GM23338 (cell line): ENCODE measurements at regions not wholly inside any gene's neighbourhood (a gene's known extent, or its start where the extent isn't known, plus 50 kb on each side); places are given as distances from the start of the nearest gene placed in this dataset.

ENCODE experiments used
- ATAC-seq: fragments of 200-7000 bp; cut with Tn5 transposase; 3 replicates; pipeline ENCODE4 v1.9.1; 2020
- DNase-seq: peaks from one replicate; pipeline ENCODE4 v3.0.0-alpha.2; 2015; ENCODE audit warnings: low spot score
- H2AFZ ChIP-seq: fragments of 200-600 bp; sonication (generic); 2 replicates; pipeline ENCODE4 v1.8.0; 2016; ENCODE audit warnings: antibody characterized with exemption, mild to moderate bottlenecking, moderate library complexity
- H3F3A ChIP-seq: fragments of 200-600 bp; sonication (generic); replicated peaks from 2 replicates; pipeline ENCODE4 v1.8.0; 2017; ENCODE audit warnings: antibody characterized with exemption, mixed run types, low read depth
- H3K27ac ChIP-seq: fragments of 200-600 bp; sonication (generic); 2 replicates; pipeline ENCODE4 v1.6.1; 2016; ENCODE audit warnings: low read depth
- H3K27me3 ChIP-seq: fragments of 200-600 bp; sonication (generic); 2 replicates; pipeline ENCODE4 v1.8.0; 2016; ENCODE audit warnings: mild to moderate bottlenecking, mixed run types, moderate library complexity; ENCODE audit not compliant: insufficient read depth
- H3K36me3 ChIP-seq: fragments of 200-600 bp; sonication (generic); 2 replicates; pipeline ENCODE4 v1.8.0; 2016; ENCODE audit warnings: mild to moderate bottlenecking; ENCODE audit not compliant: insufficient read depth
- H3K4me1 ChIP-seq: fragments of 200-600 bp; sonication (generic); 2 replicates; pipeline ENCODE4 v1.8.0; 2016; ENCODE audit warnings: mild to moderate bottlenecking, moderate library complexity; ENCODE audit not compliant: insufficient read depth
- H3K4me2 ChIP-seq: fragments of 200-600 bp; sonication (generic); 2 replicates; pipeline ENCODE4 v1.7.1; 2017; ENCODE audit warnings: mixed run types
- H3K4me3 ChIP-seq: fragments of 200-600 bp; sonication (generic); 2 replicates; pipeline ENCODE4 v1.6.1; 2016; ENCODE audit warnings: mixed run types
- H3K79me2 ChIP-seq: fragments of 200-600 bp; sonication (generic); replicated peaks from 2 replicates; pipeline ENCODE4 v1.8.0; 2017; ENCODE audit warnings: mild to moderate bottlenecking; ENCODE audit not compliant: insufficient read depth
- H3K9me2 ChIP-seq: fragments of 200-600 bp; sonication (generic); 2 replicates; pipeline ENCODE4 v1.8.0; 2017; ENCODE audit not compliant: insufficient read depth
- H4K20me1 ChIP-seq: fragments of 200-600 bp; sonication (generic); replicated peaks from 2 replicates; pipeline ENCODE4 v1.8.0; 2017; ENCODE audit warnings: mild to moderate bottlenecking; ENCODE audit not compliant: insufficient read depth
- H3K27ac Mint-ChIP-seq: 2 replicates; pipeline ENCODE4 v1.8.0; 2020; ENCODE audit warnings: inconsistent platforms, mild to moderate bottlenecking, moderate library complexity, mixed read lengths
- H3K27me3 Mint-ChIP-seq: 3 replicates; pipeline ENCODE4 v1.8.0; 2022; ENCODE audit warnings: low read depth, mild to moderate bottlenecking, moderate library complexity, mixed read lengths, inconsistent platforms; ENCODE audit not compliant: insufficient read depth, poor library complexity
- H3K36me3 Mint-ChIP-seq: 3 replicates; pipeline ENCODE4 v1.8.0; 2021; ENCODE audit warnings: low read depth, mild to moderate bottlenecking, inconsistent platforms, moderate library complexity, mixed read lengths
- H3K4me1 Mint-ChIP-seq: 3 replicates; pipeline ENCODE4 v1.8.0; 2020; ENCODE audit warnings: mild to moderate bottlenecking, inconsistent platforms, mixed read lengths
- H3K4me3 Mint-ChIP-seq: 3 replicates; pipeline ENCODE4 v1.8.0; 2021; ENCODE audit warnings: moderate library complexity, mild to moderate bottlenecking, inconsistent platforms, mixed read lengths
- H3K9me3 Mint-ChIP-seq: 3 replicates; pipeline ENCODE4 v1.8.0; 2020; ENCODE audit warnings: moderate library complexity, mild to moderate bottlenecking, inconsistent platforms, mixed read lengths
- EZH2 ChIP-seq: fragments of 200-600 bp; sonication (generic); IDR thresholded peaks from one replicate; pipeline ENCODE4 v1.8.0; 2017; ENCODE audit warnings: antibody characterized with exemption, mild to moderate bottlenecking, low read depth; ENCODE audit not compliant: unreplicated experiment
- JUNB ChIP-seq: IDR thresholded peaks from one replicate; pipeline ENCODE4 v1.6.1; 2016; ENCODE audit warnings: antibody characterized with exemption; ENCODE audit not compliant: unreplicated experiment
- NANOG ChIP-seq: IDR thresholded peaks from 2 replicates; pipeline ENCODE4 v1.6.1; 2016; ENCODE audit warnings: antibody characterized with exemption, borderline replicate concordance
- POLR2AphosphoS5 ChIP-seq: IDR thresholded peaks from 2 replicates; pipeline ENCODE4 v1.6.1; 2016; ENCODE audit warnings: antibody characterized with exemption, low read depth
- STAT1 ChIP-seq: IDR thresholded peaks from one replicate; pipeline ENCODE4 v1.6.1; 2016; ENCODE audit warnings: antibody characterized with exemption; ENCODE audit not compliant: unreplicated experiment
- TF ChIP-seq, protein P1 (sequence below), 2 experiments: fragments of 200-600 bp in 1 of 2; sonication (generic) in 1 of 2; conservative IDR thresholded peaks; 2 replicates each; pipeline versions ENCODE4 v1.5.1 to v1.6.1; 2016 to 2017; ENCODE audit warnings: antibody characterized with exemption in 2 of 2, low read depth in 2 of 2, mild to moderate bottlenecking in 2 of 2, moderate library complexity in 1 of 2
- TF ChIP-seq, protein P2 (sequence below): fragments of 250-450 bp; sonication (Bioruptor Pico); IDR thresholded peaks from 2 replicates; pipeline ENCODE4 v1.5.0; 2020; ENCODE audit warnings: mild to moderate bottlenecking, moderate library complexity
- TF ChIP-seq, protein P3 (sequence below): IDR thresholded peaks from 2 replicates; pipeline ENCODE4 v1.6.1; 2016; ENCODE audit warnings: antibody characterized with exemption

DNA sequence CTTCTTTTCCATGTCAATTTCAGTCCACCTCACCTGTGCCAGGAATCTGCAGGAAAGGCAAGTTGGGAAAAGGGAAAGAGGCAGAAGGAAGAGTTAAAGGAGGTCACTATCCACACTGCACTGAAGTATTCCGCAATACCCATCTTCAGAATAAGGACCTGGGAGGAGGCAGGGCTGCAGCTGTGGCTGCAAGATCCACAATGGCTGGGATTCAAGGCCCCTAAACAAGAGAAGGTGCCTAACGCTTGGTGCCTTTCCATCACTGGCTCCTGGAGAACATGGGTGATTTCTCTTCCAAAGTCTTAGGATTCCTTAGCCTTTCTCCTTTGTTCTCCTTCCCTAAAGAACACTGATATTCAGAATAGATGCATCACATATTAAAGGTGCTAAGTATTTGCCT is 204.0 kb downstream of the GRIN2B start:
- Histone ChIP-seq H3K4me2 (no peak overlapping the region), H3K27me3 (peaks cover 34% of the 10 kb centered on the region; the same call in 1 of the 2 replicates), H3K36me3 (no peaks in the 10 kb centered on the region), H3K4me3 (no peak overlapping the region), H4K20me1 (0 out of 2 replicates have a peak, but pooled peaks cover 4% of the 10 kb centered on the region), H3K9me2 (no peaks in the 10 kb centered on the region; the same call in 1 of the 2 replicates), H2AFZ (no peak overlapping the region), H3F3A (no peaks in the 10 kb centered on the region), H3K4me1 (no peaks in the 10 kb centered on the region; the same call in 1 of the 2 replicates), H3K27ac (no peak overlapping the region), H3K79me2 (no peaks in the 10 kb centered on the region)
- no peaks in the 10 kb centered on the region for H3K9me3 Mint-ChIP-seq
- peaks cover 4% of the 10 kb centered on the region for H3K4me1 Mint-ChIP-seq
- H3K4me3 Mint-ChIP-seq: no peak overlapping the region
- DNase-seq: peak; percentile 57
- peak; percentile 69 for ATAC-seq
- no peak overlapping the region for H3K27ac Mint-ChIP-seq
- TF ChIP-seq EZH2 (no peak), POLR2AphosphoS5 (no peak), STAT1 (no peak), NANOG (no peak), JUNB (no peak)
- TF ChIP-seq, protein P1, sequence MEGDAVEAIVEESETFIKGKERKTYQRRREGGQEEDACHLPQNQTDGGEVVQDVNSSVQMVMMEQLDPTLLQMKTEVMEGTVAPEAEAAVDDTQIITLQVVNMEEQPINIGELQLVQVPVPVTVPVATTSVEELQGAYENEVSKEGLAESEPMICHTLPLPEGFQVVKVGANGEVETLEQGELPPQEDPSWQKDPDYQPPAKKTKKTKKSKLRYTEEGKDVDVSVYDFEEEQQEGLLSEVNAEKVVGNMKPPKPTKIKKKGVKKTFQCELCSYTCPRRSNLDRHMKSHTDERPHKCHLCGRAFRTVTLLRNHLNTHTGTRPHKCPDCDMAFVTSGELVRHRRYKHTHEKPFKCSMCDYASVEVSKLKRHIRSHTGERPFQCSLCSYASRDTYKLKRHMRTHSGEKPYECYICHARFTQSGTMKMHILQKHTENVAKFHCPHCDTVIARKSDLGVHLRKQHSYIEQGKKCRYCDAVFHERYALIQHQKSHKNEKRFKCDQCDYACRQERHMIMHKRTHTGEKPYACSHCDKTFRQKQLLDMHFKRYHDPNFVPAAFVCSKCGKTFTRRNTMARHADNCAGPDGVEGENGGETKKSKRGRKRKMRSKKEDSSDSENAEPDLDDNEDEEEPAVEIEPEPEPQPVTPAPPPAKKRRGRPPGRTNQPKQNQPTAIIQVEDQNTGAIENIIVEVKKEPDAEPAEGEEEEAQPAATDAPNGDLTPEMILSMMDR (conservative IDR thresholded peaks at IDR 0.05; ENCODE audit: low read depth in 2 of 2): no peak
- TF ChIP-seq, protein P2, sequence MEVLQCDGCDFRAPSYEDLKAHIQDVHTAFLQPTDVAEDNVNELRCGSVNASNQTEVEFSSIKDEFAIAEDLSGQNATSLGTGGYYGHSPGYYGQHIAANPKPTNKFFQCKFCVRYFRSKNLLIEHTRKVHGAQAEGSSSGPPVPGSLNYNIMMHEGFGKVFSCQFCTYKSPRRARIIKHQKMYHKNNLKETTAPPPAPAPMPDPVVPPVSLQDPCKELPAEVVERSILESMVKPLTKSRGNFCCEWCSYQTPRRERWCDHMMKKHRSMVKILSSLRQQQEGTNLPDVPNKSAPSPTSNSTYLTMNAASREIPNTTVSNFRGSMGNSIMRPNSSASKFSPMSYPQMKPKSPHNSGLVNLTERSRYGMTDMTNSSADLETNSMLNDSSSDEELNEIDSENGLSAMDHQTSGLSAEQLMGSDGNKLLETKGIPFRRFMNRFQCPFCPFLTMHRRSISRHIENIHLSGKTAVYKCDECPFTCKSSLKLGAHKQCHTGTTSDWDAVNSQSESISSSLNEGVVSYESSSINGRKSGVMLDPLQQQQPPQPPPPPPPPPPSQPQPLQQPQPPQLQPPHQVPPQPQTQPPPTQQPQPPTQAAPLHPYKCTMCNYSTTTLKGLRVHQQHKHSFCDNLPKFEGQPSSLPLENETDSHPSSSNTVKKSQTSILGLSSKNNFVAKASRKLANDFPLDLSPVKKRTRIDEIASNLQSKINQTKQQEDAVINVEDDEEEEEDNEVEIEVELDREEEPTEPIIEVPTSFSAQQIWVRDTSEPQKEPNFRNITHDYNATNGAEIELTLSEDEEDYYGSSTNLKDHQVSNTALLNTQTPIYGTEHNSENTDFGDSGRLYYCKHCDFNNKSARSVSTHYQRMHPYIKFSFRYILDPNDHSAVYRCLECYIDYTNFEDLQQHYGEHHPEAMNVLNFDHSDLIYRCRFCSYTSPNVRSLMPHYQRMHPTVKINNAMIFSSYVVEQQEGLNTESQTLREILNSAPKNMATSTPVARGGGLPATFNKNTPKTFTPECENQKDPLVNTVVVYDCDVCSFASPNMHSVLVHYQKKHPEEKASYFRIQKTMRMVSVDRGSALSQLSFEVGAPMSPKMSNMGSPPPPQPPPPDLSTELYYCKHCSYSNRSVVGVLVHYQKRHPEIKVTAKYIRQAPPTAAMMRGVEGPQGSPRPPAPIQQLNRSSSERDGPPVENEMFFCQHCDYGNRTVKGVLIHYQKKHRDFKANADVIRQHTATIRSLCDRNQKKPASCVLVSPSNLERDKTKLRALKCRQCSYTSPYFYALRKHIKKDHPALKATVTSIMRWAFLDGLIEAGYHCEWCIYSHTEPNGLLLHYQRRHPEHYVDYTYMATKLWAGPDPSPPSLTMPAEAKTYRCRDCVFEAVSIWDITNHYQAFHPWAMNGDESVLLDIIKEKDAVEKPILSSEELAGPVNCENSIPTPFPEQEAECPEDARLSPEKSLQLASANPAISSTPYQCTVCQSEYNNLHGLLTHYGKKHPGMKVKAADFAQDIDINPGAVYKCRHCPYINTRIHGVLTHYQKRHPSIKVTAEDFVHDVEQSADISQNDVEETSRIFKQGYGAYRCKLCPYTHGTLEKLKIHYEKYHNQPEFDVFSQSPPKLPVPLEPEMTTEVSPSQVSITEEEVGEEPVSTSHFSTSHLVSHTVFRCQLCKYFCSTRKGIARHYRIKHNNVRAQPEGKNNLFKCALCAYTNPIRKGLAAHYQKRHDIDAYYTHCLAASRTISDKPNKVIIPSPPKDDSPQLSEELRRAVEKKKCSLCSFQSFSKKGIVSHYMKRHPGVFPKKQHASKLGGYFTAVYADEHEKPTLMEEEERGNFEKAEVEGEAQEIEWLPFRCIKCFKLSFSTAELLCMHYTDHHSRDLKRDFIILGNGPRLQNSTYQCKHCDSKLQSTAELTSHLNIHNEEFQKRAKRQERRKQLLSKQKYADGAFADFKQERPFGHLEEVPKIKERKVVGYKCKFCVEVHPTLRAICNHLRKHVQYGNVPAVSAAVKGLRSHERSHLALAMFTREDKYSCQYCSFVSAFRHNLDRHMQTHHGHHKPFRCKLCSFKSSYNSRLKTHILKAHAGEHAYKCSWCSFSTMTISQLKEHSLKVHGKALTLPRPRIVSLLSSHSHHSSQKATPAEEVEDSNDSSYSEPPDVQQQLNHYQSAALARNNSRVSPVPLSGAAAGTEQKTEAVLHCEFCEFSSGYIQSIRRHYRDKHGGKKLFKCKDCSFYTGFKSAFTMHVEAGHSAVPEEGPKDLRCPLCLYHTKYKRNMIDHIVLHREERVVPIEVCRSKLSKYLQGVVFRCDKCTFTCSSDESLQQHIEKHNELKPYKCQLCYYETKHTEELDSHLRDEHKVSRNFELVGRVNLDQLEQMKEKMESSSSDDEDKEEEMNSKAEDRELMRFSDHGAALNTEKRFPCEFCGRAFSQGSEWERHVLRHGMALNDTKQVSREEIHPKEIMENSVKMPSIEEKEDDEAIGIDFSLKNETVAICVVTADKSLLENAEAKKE (CRISPR knock-in tag): no peak
- TF ChIP-seq, protein P3, sequence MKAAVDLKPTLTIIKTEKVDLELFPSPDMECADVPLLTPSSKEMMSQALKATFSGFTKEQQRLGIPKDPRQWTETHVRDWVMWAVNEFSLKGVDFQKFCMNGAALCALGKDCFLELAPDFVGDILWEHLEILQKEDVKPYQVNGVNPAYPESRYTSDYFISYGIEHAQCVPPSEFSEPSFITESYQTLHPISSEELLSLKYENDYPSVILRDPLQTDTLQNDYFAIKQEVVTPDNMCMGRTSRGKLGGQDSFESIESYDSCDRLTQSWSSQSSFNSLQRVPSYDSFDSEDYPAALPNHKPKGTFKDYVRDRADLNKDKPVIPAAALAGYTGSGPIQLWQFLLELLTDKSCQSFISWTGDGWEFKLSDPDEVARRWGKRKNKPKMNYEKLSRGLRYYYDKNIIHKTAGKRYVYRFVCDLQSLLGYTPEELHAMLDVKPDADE: no peak
- H3K36me3 Mint-ChIP-seq: no peaks in the 10 kb centered on the region
- H3K27me3 Mint-ChIP-seq: peaks cover 3% of the 10 kb centered on the region
